HG03565 (cell line): ENCODE measurements at regions not wholly inside any gene's neighbourhood (a gene's known extent, or its start where the extent isn't known, plus 50 kb on each side); places are given as distances from the start of the nearest gene placed in this dataset.

Experiments used
- ATAC-seq: cut with Tn5 transposase; IDR thresholded peaks from one replicate; pipeline ENCODE4 v1.9.1; 2021; ENCODE audit warnings: mild to moderate bottlenecking, moderate library complexity; ENCODE audit not compliant: unreplicated experiment

GRCh38 chr4:108529102-108529501, 91.3 kb upstream of the RPL34 start:
- ATAC-seq = no peak

DNA sequence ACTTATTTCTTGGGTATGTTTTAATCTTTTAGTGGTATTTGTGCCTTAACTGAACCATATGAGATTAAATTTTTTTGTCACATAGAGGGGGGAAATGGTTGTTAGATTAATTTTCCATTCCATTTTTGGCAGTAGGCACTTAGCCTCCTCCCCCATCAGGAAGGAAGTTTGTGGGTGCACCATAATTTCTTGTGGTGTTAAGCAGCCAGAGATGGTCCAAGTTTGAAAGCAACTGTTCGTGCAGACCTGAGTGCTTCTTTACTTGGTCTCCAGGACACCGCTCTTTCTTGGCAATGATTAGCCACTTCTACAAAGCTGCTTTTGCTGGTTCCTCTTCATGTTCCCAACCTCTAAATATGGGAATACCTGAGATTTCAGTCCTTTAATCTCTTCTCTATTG, 92.7 kb upstream of the RPL34 start:
- peak; percentile 61 for ATAC-seq

- no peak for ATAC-seq
These were observed 99.6 kb upstream of the RPL34 start for GRCh38 chr4:108520807-108521206.

- ATAC-seq = no peak
These were observed 100.3 kb upstream of the RPL34 start for GRCh38 chr4:108519911-108520601.

GRCh38 chr4:108519208-108519833, 101.1 kb upstream of the RPL34 start:
- ATAC-seq = no peak

GRCh38 chr4:108512615-108513505, 107.5 kb upstream of the RPL34 start:
- ATAC-seq = no peak

DNA sequence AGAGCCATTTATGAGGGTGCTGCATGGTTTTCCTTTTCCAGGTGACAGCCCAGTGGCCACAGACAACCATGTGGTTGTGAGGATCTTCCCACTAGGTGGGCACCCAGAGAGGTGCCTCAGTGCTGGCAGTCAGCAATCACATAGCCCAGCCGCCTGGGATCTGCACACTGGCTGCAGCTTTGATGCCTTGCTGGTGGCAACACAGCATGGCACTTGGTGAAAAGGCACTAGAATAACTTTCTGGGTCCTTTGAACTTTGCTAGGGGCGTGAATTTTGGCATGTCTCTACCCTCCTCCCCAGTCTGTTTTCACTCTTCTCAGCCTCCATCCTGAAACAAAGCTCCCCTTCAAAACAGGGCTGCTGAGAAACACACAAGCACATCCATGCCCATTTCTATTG, 108.8 kb upstream of the RPL34 start:
- ATAC-seq = no peak

DNA sequence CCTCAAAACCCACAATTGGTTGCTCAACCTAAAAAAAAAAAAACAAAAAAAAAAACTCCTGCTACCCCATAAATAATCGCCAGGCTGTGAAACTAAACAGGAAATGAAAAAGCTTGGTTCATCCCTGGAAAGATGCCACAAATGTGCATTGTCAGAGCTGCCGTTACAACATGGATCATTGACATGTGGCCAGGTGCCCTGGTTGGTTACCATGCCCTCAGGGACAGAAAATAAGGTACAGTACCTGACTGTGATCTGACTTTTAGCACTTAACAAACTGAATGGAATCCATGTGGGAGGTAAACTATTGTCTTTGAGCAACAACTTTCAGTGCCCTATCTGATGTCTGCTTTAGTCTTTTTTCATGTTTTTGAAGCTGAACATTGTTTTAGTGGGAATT, 118.0 kb upstream of the RPL34 start:
- ATAC-seq = no peak

GRCh38 chr4:108498925-108499324, 121.5 kb upstream of the RPL34 start:
- no peak for ATAC-seq

GRCh38 chr4:108493596-108493931, 126.8 kb upstream of the RPL34 start:
- ATAC-seq = no peak

GRCh38 chr4:108492816-108493595, 127.4 kb upstream of the RPL34 start:
- ATAC-seq = no peak

GRCh38 chr4:108488865-108489264, 131.5 kb upstream of the RPL34 start:
- no peak for ATAC-seq

DNA sequence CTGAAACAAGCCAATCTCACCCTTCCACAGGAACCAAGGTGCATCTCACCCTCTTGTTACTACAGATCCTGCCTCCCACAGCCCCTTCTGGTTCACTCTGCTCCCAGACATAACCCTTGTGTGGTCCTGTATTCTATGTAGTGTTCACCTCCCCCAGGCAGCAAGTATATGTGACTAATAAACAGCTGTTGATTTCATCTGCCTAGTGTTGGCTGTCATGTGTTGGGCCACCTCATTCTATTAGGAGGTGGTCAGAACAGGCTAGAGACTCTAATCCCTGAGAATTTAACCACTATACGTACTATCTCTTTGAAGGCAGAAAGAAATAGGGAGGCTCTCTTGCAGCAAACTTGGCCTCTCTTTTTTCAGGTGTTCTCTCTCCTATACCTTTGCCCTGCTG, 134.3 kb upstream of the RPL34 start:
- ATAC-seq = no peak

- ATAC-seq = no peak
These were observed 136.2 kb upstream of the RPL34 start for GRCh38 chr4:108484187-108484586.

- no peak for ATAC-seq
These were observed 136.7 kb upstream of the RPL34 start for GRCh38 chr4:108483650-108484049.

- no peak for ATAC-seq
These were observed 137.3 kb upstream of the RPL34 start for GRCh38 chr4:108483079-108483478.

GRCh38 chr4:108480881-108481280, 139.5 kb upstream of the RPL34 start:
- ATAC-seq = no peak

GRCh38 chr4:108477527-108478108, 142.8 kb upstream of the RPL34 start:
- ATAC-seq = no peak

DNA sequence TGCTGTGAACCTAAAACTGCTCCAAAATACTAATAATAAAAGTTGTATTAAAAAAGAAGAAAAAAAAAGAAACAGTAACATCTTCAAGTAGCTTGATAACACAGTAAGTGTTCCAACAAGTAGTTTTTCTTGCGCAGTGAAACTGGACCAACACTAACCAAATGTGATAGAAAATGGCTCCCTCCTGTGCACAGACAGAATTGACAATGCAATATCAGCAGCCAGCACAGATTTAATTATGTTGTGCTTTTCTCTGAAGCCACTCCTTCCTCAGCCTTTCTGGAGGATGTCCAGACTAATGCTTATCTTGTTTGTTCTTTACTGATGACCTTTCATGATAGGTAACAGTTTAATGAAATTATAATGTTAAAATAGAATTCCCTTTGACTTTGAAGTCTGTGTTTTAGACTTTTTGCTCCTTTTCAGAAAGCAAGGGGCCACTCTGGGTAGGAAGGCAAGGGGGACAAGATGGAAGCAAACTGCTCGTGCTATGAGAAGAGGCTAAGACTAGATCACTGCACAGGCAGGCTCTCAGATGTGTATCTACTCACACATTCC, 147.1 kb upstream of the RPL34 start:
- no peak for ATAC-seq
